ENCODE measurements at regions not wholly inside any gene's neighbourhood (a gene's known extent, or its start where the extent isn't known, plus 50 kb on each side); places are given as distances from the start of the nearest gene placed in this dataset.
A peak's percentile ranks its signal among the peaks of the same experiment; 100 is the strongest.

DNA sequence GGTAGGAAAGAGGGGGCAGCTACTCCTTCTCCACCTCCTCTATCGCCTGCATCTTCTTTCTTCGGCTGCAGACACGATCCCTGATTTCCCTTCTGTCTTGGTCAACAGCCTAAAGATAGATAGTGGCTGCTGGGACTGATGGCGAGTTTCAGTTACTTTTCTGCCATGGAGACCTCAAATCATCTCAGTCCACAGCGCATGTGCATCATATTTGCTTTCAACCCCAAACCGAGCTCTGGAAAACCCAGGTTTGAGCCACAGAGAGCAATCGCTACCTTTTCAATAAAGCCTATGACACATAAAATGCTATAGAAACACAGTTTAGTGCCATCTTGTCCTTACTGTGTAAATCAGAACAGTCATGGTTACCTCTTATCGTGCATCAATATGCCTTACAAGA lies 142.9 kb upstream of the IRF2BP2 start (continued):
- TF ChIP-seq, protein P1, sequence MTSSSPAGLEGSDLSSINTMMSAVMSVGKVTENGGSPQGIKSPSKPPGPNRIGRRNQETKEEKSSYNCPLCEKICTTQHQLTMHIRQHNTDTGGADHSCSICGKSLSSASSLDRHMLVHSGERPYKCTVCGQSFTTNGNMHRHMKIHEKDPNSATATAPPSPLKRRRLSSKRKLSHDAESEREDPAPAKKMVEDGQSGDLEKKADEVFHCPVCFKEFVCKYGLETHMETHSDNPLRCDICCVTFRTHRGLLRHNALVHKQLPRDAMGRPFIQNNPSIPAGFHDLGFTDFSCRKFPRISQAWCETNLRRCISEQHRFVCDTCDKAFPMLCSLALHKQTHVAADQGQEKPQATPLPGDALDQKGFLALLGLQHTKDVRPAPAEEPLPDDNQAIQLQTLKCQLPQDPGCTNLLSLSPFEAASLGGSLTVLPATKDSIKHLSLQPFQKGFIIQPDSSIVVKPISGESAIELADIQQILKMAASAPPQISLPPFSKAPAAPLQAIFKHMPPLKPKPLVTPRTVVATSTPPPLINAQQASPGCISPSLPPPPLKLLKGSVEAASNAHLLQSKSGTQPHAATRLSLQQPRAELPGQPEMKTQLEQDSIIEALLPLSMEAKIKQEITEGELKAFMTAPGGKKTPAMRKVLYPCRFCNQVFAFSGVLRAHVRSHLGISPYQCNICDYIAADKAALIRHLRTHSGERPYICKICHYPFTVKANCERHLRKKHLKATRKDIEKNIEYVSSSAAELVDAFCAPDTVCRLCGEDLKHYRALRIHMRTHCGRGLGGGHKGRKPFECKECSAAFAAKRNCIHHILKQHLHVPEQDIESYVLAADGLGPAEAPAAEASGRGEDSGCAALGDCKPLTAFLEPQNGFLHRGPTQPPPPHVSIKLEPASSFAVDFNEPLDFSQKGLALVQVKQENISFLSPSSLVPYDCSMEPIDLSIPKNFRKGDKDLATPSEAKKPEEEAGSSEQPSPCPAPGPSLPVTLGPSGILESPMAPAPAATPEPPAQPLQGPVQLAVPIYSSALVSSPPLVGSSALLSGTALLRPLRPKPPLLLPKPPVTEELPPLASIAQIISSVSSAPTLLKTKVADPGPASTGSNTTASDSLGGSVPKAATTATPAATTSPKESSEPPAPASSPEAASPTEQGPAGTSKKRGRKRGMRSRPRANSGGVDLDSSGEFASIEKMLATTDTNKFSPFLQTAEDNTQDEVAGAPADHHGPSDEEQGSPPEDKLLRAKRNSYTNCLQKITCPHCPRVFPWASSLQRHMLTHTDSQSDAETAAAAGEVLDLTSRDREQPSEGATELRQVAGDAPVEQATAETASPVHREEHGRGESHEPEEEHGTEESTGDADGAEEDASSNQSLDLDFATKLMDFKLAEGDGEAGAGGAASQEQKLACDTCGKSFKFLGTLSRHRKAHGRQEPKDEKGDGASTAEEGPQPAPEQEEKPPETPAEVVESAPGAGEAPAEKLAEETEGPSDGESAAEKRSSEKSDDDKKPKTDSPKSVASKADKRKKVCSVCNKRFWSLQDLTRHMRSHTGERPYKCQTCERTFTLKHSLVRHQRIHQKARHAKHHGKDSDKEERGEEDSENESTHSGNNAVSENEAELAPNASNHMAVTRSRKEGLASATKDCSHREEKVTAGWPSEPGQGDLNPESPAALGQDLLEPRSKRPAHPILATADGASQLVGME (CRISPR knock-in tag; IDR thresholded peaks at IDR 0.05): no peak
- TF ChIP-seq SP2 (IDR thresholded peaks at IDR 0.05; ENCODE audit: extremely low read depth, low read depth, low read length, poor library complexity, severe bottlenecking) (no peak), ZNF184 (CRISPR knock-in tag; IDR thresholded peaks at IDR 0.05) (no peak), NRF1 (conservative IDR thresholded peaks at IDR 0.05 in 1 of 2, IDR thresholded peaks at IDR 0.05 in 1 of 2) (peak; percentile 73 to 76), ZNF699 (CRISPR knock-in tag; IDR thresholded peaks at IDR 0.05; ENCODE audit: insufficient replicate concordance) (no peak), RCOR1 (IDR thresholded peaks at IDR 0.05; ENCODE audit: borderline replicate concordance in 1 of 2, low read depth in 2 of 2, low read length in 2 of 2) (0 out of 4 replicates have a peak, but pooled peaks of 1 of the 2 experiments have one; percentile 4), TEAD4 (IDR thresholded peaks at IDR 0.05; ENCODE audit: low read length) (0 out of 2 replicates have a peak, but pooled peaks have one; percentile 7), TEAD4 (CRISPR knock-in tag; IDR thresholded peaks at IDR 0.05; ENCODE audit: borderline replicate concordance) (no peak), FOSL1 (tag; conservative IDR thresholded peaks at IDR 0.05) (peak; percentile 9; the same call in 1 of the 2 replicates), CTBP1 (IDR thresholded peaks at IDR 0.05; ENCODE audit: borderline replicate concordance) (0 out of 2 replicates have a peak, but pooled peaks have one; percentile 27), EP300 (IDR thresholded peaks at IDR 0.05; ENCODE audit: low read length) (no peak)
- TF ChIP-seq, protein P2, sequence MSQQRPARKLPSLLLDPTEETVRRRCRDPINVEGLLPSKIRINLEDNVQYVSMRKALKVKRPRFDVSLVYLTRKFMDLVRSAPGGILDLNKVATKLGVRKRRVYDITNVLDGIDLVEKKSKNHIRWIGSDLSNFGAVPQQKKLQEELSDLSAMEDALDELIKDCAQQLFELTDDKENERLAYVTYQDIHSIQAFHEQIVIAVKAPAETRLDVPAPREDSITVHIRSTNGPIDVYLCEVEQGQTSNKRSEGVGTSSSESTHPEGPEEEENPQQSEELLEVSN (IDR thresholded peaks at IDR 0.05; ENCODE audit: borderline replicate concordance in 1 of 2, extremely low read depth in 1 of 2, insufficient read depth in 1 of 2, insufficient read length in 1 of 2, low read depth in 1 of 2, low read length in 1 of 2, poor library complexity in 1 of 2, severe bottlenecking in 1 of 2): no peak
- TF ChIP-seq, protein P3, sequence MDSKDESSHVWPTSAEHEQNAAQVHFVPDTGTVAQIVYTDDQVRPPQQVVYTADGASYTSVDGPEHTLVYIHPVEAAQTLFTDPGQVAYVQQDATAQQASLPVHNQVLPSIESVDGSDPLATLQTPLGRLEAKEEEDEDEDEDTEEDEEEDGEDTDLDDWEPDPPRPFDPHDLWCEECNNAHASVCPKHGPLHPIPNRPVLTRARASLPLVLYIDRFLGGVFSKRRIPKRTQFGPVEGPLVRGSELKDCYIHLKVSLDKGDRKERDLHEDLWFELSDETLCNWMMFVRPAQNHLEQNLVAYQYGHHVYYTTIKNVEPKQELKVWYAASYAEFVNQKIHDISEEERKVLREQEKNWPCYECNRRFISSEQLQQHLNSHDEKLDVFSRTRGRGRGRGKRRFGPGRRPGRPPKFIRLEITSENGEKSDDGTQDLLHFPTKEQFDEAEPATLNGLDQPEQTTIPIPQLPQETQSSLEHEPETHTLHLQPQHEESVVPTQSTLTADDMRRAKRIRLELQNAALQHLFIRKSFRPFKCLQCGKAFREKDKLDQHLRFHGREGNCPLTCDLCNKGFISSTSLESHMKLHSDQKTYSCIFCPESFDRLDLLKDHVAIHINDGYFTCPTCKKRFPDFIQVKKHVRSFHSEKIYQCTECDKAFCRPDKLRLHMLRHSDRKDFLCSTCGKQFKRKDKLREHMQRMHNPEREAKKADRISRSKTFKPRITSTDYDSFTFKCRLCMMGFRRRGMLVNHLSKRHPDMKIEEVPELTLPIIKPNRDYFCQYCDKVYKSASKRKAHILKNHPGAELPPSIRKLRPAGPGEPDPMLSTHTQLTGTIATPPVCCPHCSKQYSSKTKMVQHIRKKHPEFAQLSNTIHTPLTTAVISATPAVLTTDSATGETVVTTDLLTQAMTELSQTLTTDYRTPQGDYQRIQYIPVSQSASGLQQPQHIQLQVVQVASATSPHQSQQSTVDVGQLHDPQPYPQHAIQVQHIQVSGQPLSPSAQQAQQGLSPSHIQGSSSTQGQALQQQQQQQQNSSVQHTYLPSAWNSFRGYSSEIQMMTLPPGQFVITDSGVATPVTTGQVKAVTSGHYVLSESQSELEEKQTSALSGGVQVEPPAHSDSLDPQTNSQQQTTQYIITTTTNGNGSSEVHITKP (IDR thresholded peaks at IDR 0.05; ENCODE audit: partially characterized antibody): no peak

Measured in K562 (cell line).